ENCODE measurements at regions not wholly inside any gene's neighbourhood (a gene's known extent, or its start where the extent isn't known, plus 50 kb on each side); places are given as distances from the start of the nearest gene placed in this dataset.

DNA sequence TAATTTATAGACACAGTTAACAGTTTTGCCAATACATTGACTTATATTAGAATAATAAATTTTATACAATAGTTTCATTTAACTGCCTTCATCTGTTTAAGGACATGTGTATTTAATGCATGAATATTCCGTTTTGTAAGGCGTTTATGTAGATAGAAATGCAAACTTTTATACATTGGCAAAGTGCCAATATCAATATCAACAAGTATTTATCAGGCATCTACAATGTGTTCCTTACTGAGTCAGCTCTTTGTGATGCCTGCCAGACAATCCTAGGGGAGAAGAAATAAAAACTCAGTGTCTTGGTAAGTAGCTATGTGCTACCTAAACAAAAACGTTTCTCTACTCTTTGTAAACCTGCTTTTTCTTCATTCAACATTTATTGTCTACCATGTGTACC, 1142.2 kb downstream of the C4orf33 start:
- H3K4me1 Mint-ChIP-seq = no peaks in the 10 kb centered on the region
- H3K27ac Mint-ChIP-seq = no peak overlapping the region
- Histone ChIP-seq H3K4me3 (replicated peaks in 1 of 3; ENCODE audit: low read depth in 2 of 3, low read length in 3 of 3) (no peak overlapping the region), H3K36me3 (replicated peaks in 1 of 2; ENCODE audit: control insufficient read depth in 1 of 2, insufficient read depth in 2 of 2, low read length in 2 of 2) (no peaks in the 10 kb centered on the region), H3K4me1 (ENCODE audit: control insufficient read depth in 1 of 2, insufficient read depth in 2 of 2, low read length in 2 of 2) (no peaks in the 10 kb centered on the region), H2AFZ (ENCODE audit: insufficient read depth, low read depth, low read length, poor library complexity, severe bottlenecking) (no peak overlapping the region), H3K9ac (ENCODE audit: insufficient read depth, low read length, poor library complexity, severe bottlenecking) (no peak overlapping the region), H3K4me2 (replicated peaks; ENCODE audit: extremely low read depth, low read length, poor library complexity, severe bottlenecking) (no peak overlapping the region), H4K20me1 (ENCODE audit: insufficient read depth, low read length) (no peaks in the 10 kb centered on the region), H3K27me3 (ENCODE audit: control insufficient read depth in 2 of 2, insufficient read depth in 2 of 2, low read length in 2 of 2) (no peaks in the 10 kb centered on the region), H3K9me3 (replicated peaks in 1 of 2; ENCODE audit: control insufficient read depth in 1 of 2, insufficient read depth in 1 of 2, low read length in 2 of 2) (no peaks in the 10 kb centered on the region), H3K27ac (ENCODE audit: low read depth in 1 of 2, low read length in 2 of 2) (no peak overlapping the region), H3K79me2 (ENCODE audit: insufficient read depth, low read length) (no peaks in the 10 kb centered on the region)
- no peaks in the 10 kb centered on the region for H3K9me3 Mint-ChIP-seq
- no CpG with 5 or more reads among the region's 3 CpGs for WGBS (ENCODE audit: insufficient coverage)
- H3K4me3 Mint-ChIP-seq = no peak overlapping the region
- H3K36me3 Mint-ChIP-seq = no peaks in the 10 kb centered on the region
- TF ChIP-seq, protein P1, sequence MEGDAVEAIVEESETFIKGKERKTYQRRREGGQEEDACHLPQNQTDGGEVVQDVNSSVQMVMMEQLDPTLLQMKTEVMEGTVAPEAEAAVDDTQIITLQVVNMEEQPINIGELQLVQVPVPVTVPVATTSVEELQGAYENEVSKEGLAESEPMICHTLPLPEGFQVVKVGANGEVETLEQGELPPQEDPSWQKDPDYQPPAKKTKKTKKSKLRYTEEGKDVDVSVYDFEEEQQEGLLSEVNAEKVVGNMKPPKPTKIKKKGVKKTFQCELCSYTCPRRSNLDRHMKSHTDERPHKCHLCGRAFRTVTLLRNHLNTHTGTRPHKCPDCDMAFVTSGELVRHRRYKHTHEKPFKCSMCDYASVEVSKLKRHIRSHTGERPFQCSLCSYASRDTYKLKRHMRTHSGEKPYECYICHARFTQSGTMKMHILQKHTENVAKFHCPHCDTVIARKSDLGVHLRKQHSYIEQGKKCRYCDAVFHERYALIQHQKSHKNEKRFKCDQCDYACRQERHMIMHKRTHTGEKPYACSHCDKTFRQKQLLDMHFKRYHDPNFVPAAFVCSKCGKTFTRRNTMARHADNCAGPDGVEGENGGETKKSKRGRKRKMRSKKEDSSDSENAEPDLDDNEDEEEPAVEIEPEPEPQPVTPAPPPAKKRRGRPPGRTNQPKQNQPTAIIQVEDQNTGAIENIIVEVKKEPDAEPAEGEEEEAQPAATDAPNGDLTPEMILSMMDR (IDR thresholded peaks at IDR 0.05) = no peak
- no peaks in the 10 kb centered on the region for H3K27me3 Mint-ChIP-seq (ENCODE audit: low read depth in 3 of 3)
- DNase-seq = no peak
- intact Hi-C loops (cut with micrococcal nuclease) = no loop called here

- Histone ChIP-seq H3K4me1 (ENCODE audit: control insufficient read depth in 1 of 2, insufficient read depth in 2 of 2, low read length in 2 of 2) (no peaks in the 10 kb centered on the region), H3K9ac (ENCODE audit: insufficient read depth, low read length, poor library complexity, severe bottlenecking) (no peak overlapping the region), H3K4me2 (replicated peaks; ENCODE audit: extremely low read depth, low read length, poor library complexity, severe bottlenecking) (no peak overlapping the region), H3K27me3 (ENCODE audit: control insufficient read depth in 2 of 2, insufficient read depth in 2 of 2, low read length in 2 of 2) (no peaks in the 10 kb centered on the region), H2AFZ (ENCODE audit: insufficient read depth, low read depth, low read length, poor library complexity, severe bottlenecking) (no peak overlapping the region), H3K36me3 (replicated peaks in 1 of 2; ENCODE audit: control insufficient read depth in 1 of 2, insufficient read depth in 2 of 2, low read length in 2 of 2) (no peaks in the 10 kb centered on the region), H3K4me3 (replicated peaks in 1 of 3; ENCODE audit: low read depth in 2 of 3, low read length in 3 of 3) (no peak overlapping the region), H4K20me1 (ENCODE audit: insufficient read depth, low read length) (no peaks in the 10 kb centered on the region), H3K27ac (ENCODE audit: low read depth in 1 of 2, low read length in 2 of 2) (no peak overlapping the region), H3K79me2 (ENCODE audit: insufficient read depth, low read length) (no peaks in the 10 kb centered on the region), H3K9me3 (replicated peaks in 1 of 2; ENCODE audit: control insufficient read depth in 1 of 2, insufficient read depth in 1 of 2, low read length in 2 of 2) (no peaks in the 10 kb centered on the region)
- no peak overlapping the region for H3K27ac Mint-ChIP-seq
- peaks cover 0 to 8% (median 0%) of the 10 kb centered on the region in 7 donors for H3K9me3 Mint-ChIP-seq
- TF ChIP-seq, protein P1 (IDR thresholded peaks at IDR 0.05) = no peak
- no peaks in the 10 kb centered on the region for H3K4me1 Mint-ChIP-seq
- no peaks in the 10 kb centered on the region for H3K27me3 Mint-ChIP-seq (ENCODE audit: low read depth in 3 of 3)
- DNase-seq = no peak
- intact Hi-C loops (cut with micrococcal nuclease) = no loop called here
- no peaks in the 10 kb centered on the region for H3K36me3 Mint-ChIP-seq
- WGBS (ENCODE audit: insufficient coverage) = no CpG with 5 or more reads among the region's 1 CpG
- H3K4me3 Mint-ChIP-seq = no peak overlapping the region
Measured at GRCh38 chr4:130249002-130249401, 1153.0 kb downstream of the C4orf33 start.
